ENCODE measurements at regions not wholly inside any gene's neighbourhood (a gene's known extent, or its start where the extent isn't known, plus 50 kb on each side); places are given as distances from the start of the nearest gene placed in this dataset.

- TF ChIP-seq, protein P1, sequence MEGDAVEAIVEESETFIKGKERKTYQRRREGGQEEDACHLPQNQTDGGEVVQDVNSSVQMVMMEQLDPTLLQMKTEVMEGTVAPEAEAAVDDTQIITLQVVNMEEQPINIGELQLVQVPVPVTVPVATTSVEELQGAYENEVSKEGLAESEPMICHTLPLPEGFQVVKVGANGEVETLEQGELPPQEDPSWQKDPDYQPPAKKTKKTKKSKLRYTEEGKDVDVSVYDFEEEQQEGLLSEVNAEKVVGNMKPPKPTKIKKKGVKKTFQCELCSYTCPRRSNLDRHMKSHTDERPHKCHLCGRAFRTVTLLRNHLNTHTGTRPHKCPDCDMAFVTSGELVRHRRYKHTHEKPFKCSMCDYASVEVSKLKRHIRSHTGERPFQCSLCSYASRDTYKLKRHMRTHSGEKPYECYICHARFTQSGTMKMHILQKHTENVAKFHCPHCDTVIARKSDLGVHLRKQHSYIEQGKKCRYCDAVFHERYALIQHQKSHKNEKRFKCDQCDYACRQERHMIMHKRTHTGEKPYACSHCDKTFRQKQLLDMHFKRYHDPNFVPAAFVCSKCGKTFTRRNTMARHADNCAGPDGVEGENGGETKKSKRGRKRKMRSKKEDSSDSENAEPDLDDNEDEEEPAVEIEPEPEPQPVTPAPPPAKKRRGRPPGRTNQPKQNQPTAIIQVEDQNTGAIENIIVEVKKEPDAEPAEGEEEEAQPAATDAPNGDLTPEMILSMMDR (conservative IDR thresholded peaks at IDR 0.05): no peak
- TF ChIP-seq EZH2 (IDR thresholded peaks at IDR 0.05; ENCODE audit: low read depth): no peak
Measured at GRCh38 chr5:144017631-144018030, 152.8 kb downstream of the YIPF5 start.

Measured in PC-9 (cell line).